ENCODE measurements at regions not wholly inside any gene's neighbourhood (a gene's known extent, or its start where the extent isn't known, plus 50 kb on each side); places are given as distances from the start of the nearest gene placed in this dataset.

GRCh38 chr16:80041410-80041809 is 440.9 kb upstream of the MAF start:
- no peak for DNase-seq (ENCODE audit: low spot score)

GRCh38 chr16:80040814-80041213 is 440.3 kb upstream of the MAF start:
- DNase-seq (ENCODE audit: low spot score), result no peak

DNA sequence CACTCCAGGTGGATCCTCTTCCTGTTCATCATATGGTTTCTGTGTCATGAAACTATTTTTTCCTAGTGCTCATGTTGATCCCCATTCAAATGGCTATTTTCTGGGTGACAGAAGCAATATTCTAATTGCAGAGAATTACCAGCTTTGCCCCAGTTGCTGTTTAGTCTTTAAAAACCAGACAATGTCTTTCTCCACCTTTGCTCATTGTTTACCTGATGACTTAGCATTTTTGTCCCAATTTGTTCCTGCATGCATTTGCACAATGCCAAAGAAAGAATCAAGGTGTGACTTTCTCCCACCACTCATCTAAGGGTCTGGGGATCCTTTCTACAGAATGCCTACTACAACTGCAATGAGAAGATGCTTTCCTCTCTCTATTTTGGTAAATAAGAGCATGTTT is 439.9 kb upstream of the MAF start:
- DNase-seq (ENCODE audit: low spot score), result no peak

DNA sequence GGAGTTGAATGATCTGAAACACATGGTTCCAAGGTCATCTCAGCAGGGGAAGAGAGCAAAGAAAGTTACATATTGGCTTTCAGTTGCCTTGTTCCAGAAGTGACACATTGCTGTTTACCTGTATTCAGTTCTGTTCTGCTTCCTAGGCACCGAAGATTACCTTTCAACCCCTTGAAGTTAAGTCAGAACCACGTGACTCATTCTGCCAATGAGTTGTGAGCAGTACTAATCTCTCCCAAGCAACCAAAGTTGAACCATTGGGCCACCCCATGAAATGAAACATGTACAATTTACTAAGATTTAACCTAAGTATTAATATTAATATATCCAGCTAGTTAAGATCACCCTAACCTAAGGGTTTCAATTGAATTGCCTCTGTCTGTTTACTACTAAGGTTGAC is 439.2 kb upstream of the MAF start:
- DNase-seq (ENCODE audit: low spot score), result no peak

DNA sequence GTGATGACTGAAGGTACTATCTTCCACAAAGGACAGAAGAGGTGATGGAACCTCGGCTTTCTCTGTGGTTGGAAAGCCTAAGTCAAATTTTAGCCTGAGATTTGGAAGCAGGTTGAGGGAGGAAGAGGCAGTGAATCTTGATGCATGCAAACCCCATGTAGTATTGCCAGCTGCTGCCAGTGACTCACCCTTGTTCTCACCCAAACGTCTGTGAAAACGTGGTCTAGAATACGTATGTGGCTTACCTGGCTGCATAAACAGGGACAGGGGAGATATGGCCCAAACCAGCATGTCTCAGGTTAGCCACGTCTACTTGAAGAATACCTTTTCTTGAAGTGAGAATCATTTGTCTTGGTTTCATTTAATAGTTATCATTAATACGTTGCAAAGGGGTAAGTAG is 438.0 kb upstream of the MAF start:
- no peak for DNase-seq (ENCODE audit: low spot score)

GRCh38 chr16:80034948-80035663 is 434.6 kb upstream of the MAF start:
- DNase-seq (ENCODE audit: low spot score), result no peak

DNA sequence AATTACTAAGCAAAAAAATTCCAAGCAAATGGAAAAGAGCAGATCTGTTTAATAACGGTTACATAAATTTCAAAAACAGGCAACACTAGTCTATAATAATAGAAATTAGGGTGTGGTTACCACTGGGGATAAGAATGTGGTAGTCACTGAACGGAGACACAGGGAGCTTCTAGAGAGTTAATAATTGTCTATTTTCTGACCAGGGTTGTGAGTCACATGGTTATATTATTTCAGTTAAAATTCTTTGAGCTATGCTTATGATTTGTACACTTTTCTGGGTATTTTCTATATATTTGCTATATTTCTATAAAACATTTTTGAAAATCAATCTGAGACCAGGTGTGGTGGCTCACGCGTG is 433.9 kb upstream of the MAF start:
- no peak for DNase-seq (ENCODE audit: low spot score)

DNA sequence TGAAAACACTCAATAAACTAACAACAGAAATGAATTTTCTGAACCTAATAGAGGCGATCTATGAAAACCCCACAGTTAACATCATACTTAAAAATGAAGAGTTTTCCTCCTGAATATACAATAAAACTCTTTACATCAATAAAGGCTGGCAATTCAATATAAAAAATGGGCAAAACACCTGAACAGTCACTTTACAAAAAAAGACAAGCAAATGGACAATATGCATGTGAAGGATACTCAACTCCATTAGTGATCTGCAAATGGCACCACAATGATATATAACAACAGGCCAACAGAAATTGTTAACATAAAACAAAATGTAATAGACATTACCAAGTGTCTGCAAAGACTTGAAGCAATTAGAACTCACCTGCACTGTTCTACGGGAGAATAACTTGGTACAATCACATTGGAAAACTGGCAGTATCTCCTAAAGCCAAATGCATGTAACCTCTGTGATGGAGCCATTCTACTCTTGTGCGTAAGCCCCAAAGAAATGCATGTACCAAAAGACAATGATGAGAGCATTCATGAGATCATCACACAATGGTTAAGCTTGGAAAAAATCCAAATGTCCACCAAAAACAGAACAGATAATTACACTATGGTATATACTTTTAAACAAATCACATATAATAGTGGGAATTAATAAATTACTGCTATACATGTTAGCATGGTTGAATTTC is 433.4 kb upstream of the MAF start:
- DNase-seq (ENCODE audit: low spot score), result no peak

- no peak for DNase-seq (ENCODE audit: low spot score)
Measured at GRCh38 chr16:80029761-80030481, 429.4 kb upstream of the MAF start.

- DNase-seq (ENCODE audit: low spot score), result no peak
Measured at GRCh38 chr16:80029381-80029630, 428.8 kb upstream of the MAF start.

DNA sequence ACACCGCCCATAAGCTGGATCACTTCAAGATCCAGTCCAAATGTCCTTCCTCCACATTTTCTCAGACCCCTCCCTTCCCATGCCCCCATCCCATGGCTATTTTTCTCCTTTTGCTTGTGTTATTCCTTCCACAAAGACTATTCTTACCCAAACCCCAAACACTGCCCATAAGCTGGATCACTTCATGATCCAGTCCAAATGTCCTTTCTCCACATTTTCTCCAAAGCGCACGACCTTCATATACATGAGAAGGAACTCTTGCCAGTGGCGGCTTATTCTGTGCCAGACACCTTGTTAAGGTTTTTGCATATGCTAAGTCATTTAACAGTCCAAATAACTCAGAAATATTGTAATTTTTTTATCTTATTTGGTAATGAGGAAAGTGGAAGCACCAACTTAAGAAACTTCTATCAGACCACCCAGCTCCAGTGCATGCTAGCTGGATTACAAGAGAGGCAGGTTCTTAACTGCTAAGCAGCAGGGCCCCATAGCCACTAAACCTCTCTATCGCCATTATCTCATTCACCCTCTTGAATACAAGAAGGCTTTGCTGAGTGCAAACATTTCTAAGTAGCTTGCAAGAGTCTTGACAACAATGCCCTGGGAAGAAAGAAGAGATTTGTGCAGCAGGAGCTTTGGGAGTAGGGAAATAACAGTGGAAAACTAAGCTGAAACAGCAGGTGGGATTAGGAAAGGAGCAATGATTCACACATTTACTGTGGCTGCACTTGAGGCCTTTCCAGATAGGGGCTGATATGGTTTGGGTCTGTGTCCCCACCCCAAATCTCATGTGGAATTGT is 428.2 kb upstream of the MAF start:
- no peak for DNase-seq (ENCODE audit: low spot score)

GRCh38 chr16:80027007-80027965 is 426.7 kb upstream of the MAF start:
- no peak for DNase-seq (ENCODE audit: low spot score)

GRCh38 chr16:80025236-80025635 is 424.7 kb upstream of the MAF start:
- no peak for DNase-seq (ENCODE audit: low spot score)

- no peak for DNase-seq (ENCODE audit: low spot score)
Measured at GRCh38 chr16:80024443-80024842, 423.9 kb upstream of the MAF start.

- no peak for DNase-seq (ENCODE audit: low spot score)
Measured at GRCh38 chr16:80023865-80024264, 423.3 kb upstream of the MAF start.

DNA sequence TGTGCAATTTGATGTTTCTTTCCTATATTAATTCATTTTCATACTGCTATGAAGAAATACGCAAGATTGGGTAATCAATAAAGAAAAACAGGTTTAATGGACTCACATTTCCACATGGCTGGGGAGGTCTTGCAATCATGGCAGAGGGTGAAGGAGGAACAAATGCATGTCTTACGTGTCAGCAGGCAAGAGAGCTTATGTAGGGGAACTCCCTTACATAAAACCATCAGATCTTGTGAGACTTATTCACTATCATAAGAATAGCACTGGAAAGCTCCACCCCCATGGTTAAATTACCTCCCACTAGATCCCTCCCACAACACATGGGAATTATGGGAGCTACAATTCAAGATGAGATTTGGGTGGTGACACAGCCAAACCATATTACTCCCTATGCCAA is 418.9 kb upstream of the MAF start:
- no peak for DNase-seq (ENCODE audit: low spot score)

GRCh38 chr16:80018466-80018865 is 417.9 kb upstream of the MAF start:
- DNase-seq (ENCODE audit: low spot score), result no peak

DNA sequence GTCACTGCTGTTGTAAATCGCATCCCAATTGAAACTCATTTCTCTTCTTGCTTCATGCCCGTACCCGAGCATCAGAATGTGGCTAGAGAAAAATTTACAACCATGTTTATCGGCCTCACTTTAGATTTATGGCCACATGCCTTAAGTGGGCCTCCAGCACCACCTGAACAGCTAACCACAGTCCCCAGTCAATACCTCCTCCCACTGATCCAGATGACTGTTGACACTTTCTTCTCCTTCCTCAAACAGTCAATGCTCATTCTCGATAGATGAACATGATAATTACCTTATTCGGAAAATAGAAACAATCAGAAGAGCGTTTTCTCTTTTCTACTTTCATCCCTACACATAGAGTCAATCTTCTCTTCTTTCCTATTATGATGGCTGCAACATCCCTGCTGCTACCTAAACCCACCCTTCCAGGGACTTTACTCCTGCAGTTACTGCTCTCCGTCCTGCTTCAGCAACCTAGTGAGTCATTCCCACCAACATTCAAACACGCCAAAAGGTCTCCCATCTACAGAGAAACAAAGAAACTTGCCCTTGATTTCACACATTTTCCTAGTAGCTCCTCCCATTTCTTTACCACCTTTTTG is 416.3 kb upstream of the MAF start:
- no peak for DNase-seq (ENCODE audit: low spot score)

DNA sequence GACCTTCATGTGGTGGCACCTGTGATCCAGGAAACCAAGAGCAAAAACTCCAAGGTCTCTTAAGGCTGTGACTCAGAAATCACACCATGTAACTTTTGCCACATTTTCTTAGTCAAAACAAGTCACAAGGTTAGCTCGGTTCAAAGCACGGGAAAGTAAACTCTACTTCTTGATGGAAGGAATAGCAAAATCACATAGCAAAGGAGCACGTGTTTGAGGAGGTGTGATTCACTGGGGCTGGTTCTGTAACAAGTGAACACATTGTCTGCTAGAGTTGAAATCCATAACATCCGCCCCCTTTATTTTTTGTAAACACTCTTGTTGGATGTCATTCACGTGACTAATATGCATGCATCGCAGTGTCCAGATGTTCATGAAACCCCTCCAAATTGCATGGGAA is 415.0 kb upstream of the MAF start:
- DNase-seq (ENCODE audit: low spot score), result no peak

GRCh38 chr16:80014241-80014939 is 413.9 kb upstream of the MAF start:
- DNase-seq (ENCODE audit: low spot score), result no peak

- DNase-seq (ENCODE audit: low spot score), result no peak
Measured at GRCh38 chr16:80012586-80012985, 412.0 kb upstream of the MAF start.
